ENCODE measurements at regions not wholly inside any gene's neighbourhood (a gene's known extent, or its start where the extent isn't known, plus 50 kb on each side); places are given as distances from the start of the nearest gene placed in this dataset.

DNA sequence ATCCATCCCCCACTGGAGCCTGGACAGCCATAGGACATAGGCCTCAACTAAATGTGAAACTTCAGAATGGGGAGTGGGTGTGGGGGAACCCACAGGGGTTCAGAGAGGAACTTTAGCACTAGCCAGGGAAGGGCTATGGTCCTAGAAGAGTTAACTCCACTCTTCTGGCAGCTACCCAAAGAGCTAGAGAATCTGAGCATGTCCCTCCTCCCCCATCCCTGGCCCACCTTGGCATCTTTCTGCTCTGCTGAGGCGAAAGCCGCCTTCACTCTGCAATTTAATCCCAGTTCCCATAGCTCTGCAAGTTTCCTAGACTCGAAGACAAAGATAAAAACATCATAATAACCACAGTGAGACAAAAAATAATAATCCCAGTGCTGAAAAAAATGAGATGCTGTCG lies 214.7 kb upstream of the RTL1 start:
- TF ChIP-seq, protein P1, sequence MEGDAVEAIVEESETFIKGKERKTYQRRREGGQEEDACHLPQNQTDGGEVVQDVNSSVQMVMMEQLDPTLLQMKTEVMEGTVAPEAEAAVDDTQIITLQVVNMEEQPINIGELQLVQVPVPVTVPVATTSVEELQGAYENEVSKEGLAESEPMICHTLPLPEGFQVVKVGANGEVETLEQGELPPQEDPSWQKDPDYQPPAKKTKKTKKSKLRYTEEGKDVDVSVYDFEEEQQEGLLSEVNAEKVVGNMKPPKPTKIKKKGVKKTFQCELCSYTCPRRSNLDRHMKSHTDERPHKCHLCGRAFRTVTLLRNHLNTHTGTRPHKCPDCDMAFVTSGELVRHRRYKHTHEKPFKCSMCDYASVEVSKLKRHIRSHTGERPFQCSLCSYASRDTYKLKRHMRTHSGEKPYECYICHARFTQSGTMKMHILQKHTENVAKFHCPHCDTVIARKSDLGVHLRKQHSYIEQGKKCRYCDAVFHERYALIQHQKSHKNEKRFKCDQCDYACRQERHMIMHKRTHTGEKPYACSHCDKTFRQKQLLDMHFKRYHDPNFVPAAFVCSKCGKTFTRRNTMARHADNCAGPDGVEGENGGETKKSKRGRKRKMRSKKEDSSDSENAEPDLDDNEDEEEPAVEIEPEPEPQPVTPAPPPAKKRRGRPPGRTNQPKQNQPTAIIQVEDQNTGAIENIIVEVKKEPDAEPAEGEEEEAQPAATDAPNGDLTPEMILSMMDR (IDR thresholded peaks at IDR 0.05; ENCODE audit: insufficient read depth, low read length, poor library complexity, severe bottlenecking): no peak

DNA sequence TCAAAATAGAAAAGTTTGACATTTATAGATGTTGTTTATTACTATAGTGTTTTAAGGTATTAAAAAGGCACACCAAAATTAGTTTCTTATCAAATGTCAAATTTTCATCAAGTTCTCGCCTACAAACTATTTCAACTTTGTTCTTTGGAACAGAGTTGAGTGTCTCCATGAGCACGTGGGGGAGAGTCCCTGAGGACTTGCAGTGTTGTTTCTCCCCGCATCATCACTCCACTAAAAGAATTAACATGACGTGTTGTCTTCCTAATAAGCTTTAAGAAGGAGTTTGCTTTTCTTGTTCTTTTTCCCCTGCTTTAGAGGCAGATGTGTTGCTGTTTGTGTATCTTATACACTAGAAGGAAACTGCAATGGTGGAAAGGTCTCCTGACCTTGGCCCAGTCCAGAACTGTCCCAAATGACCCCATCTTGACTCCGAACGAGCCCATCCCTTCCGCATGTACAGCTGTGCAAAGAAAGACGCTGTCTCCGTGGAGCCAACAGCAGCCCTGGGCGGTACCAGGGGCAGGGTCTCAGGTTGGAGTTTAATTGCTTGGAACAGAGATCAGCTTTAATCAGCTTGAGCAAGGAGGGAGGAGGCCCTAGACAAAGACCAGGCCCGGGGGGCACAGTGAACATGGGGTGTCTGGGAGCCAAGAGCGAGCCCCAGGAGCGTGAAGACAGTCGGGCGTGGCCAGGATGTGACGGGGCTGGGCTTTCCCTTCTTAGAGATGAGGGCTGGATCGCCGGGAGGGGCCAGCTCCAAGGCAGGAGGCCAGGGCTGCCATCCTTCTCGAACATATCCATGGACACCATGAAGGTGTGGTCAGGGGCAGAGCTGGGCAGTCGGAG lies 215.4 kb upstream of the RTL1 start:
- H3K4me3 ChIP-seq (replicated peaks; ENCODE audit: low read depth, low read length): no peak overlapping the region
- no peak for DNase-seq (ENCODE audit: extremely low read depth, insufficient read length)
- TF ChIP-seq, protein P1 (IDR thresholded peaks at IDR 0.05; ENCODE audit: insufficient read depth, low read length, poor library complexity, severe bottlenecking): no peak
- H3K27me3 ChIP-seq (replicated peaks; ENCODE audit: control insufficient read depth, insufficient read depth, low read length): no peaks in the 10 kb centered on the region
- no peaks in the 10 kb centered on the region for H3K36me3 ChIP-seq (ENCODE audit: control insufficient read depth, insufficient read depth, low read length)

More for the DNA sequence above, 214.7 kb upstream of the RTL1 start:
- Histone ChIP-seq H3K36me3 (ENCODE audit: control insufficient read depth, insufficient read depth, low read length) (no peaks in the 10 kb centered on the region), H3K4me3 (replicated peaks; ENCODE audit: low read depth, low read length) (no peak overlapping the region), H3K27me3 (replicated peaks; ENCODE audit: control insufficient read depth, insufficient read depth, low read length) (no peaks in the 10 kb centered on the region)
- DNase-seq (ENCODE audit: extremely low read depth, insufficient read length): no peak

DNA sequence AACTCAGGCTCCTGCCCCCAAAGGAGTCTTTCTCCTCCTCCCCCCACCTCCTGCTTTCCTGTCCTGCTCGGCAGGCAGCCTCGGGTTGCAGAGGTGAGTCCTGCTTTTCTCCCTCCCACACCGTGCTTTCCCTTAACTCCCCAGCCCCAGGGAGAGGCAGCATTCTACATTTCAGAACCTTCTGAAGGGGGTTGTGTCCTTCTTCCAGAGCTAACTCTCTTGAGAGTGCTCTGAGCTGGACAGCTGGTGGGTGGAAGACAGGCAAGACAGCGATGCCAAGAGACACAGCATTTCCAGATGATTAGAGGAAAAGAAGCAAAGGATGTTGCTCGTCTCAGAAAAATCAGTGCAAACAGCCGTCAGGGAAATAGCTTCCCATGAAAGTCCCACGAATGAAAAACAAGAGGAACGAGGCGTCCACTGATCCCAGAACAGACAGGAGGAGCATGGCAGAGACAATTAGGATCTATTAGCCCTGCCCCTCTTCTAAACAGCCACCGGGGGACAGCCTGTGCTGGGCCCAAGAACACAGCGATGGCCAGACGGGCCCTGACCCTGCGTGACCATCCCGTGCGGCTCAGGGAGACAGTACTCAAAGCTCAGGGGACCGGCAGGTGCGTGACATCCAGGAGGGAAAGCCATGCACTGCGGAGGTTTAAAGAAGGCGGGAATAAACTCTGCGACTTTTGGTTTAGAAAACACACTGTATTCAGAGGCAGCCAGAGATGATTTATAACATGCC lies 216.5 kb upstream of the RTL1 start:
- no peak for DNase-seq (ENCODE audit: extremely low read depth, insufficient read length)
- TF ChIP-seq, protein P1 (IDR thresholded peaks at IDR 0.05; ENCODE audit: insufficient read depth, low read length, poor library complexity, severe bottlenecking): no peak
- Histone ChIP-seq H3K27me3 (replicated peaks; ENCODE audit: control insufficient read depth, insufficient read depth, low read length) (no peaks in the 10 kb centered on the region), H3K4me3 (replicated peaks; ENCODE audit: low read depth, low read length) (no peak overlapping the region), H3K36me3 (ENCODE audit: control insufficient read depth, insufficient read depth, low read length) (no peaks in the 10 kb centered on the region)

DNA sequence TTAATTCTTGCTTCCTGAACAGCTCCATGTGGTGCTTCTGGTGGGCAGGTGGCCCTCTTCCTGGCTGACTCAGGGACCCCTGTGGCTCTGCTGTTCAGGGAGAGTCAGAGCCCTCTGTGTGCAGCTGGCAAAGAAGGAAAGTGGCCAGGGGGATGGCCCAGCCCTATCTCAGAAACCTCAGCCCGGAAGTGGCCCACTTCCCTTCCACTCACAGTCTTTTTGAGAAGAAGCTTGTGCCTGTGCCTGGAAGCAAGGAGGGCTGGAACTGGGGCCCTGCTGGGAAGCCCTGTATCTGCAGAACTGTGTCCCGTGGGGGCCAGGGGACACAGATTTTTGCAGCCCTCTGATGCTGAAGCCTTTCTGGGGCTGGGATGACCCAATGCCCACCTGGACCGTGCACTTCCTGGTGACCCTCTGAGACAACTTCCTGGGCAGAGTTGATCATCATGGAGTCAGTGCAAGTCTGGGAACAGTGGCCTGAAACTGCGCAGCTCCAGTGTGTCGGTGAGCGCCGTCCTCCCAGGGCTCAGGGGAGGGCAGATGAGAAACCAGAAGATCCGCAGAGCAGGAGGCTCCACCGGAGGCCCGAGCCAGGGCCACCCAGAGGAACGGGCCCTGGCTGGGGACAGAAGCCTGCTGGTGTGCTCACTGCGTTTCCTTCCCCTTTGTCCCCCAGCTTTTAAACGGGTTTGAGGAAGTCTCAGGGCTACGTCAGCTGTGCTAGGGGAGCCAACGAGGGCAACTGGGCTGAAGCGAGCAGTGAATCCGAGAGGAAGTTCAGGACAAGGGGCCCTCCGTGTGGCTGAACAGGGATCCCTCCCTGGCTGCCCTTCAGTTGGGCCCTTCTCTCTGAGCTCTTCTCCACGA lies 217.4 kb upstream of the RTL1 start:
- TF ChIP-seq, protein P1 (IDR thresholded peaks at IDR 0.05; ENCODE audit: insufficient read depth, low read length, poor library complexity, severe bottlenecking): no peak
- Histone ChIP-seq H3K36me3 (ENCODE audit: control insufficient read depth, insufficient read depth, low read length) (no peaks in the 10 kb centered on the region), H3K4me3 (replicated peaks; ENCODE audit: low read depth, low read length) (no peak overlapping the region), H3K27me3 (replicated peaks; ENCODE audit: control insufficient read depth, insufficient read depth, low read length) (no peaks in the 10 kb centered on the region)
- DNase-seq (ENCODE audit: extremely low read depth, insufficient read length): no peak

DNA sequence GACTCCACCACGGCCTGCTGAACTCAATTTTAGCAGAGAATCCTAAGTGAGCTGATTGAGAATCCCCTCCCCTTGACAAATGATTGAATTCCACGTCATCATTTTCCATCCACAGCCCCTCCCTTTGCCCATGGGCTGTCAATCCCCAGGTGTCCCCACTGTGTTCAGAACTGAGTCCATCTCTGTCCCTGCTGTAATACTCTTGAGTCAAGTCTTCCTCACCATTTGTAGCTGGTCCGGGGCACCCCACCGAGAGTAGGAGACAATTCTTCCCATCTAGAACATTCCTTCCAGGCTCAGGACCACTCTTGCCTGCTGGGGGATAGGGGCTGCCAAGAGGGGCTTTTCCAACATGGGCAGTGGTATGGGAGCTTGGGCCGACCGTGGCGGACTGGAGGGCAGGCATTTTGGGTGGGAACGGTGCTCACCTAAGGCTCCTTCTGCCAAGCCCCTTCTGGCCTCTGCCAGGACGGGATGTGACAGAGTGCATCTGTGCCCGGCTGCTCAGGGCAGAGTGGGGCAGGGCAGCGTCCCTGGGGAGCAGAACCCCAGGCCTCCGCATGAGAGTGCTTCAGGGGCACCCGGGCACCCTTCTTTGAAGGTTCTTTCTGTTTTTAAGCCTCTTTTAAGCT lies 218.1 kb upstream of the RTL1 start:
- no peak for DNase-seq (ENCODE audit: extremely low read depth, insufficient read length)
- no peaks in the 10 kb centered on the region for H3K27me3 ChIP-seq (replicated peaks; ENCODE audit: control insufficient read depth, insufficient read depth, low read length)
- no peak overlapping the region for H3K4me3 ChIP-seq (replicated peaks; ENCODE audit: low read depth, low read length)
- H3K36me3 ChIP-seq (ENCODE audit: control insufficient read depth, insufficient read depth, low read length): no peaks in the 10 kb centered on the region
- TF ChIP-seq, protein P1 (IDR thresholded peaks at IDR 0.05; ENCODE audit: insufficient read depth, low read length, poor library complexity, severe bottlenecking): no peak
